ENCODE measurements at regions not wholly inside any gene's neighbourhood (a gene's known extent, or its start where the extent isn't known, plus 50 kb on each side); places are given as distances from the start of the nearest gene placed in this dataset.

DNA sequence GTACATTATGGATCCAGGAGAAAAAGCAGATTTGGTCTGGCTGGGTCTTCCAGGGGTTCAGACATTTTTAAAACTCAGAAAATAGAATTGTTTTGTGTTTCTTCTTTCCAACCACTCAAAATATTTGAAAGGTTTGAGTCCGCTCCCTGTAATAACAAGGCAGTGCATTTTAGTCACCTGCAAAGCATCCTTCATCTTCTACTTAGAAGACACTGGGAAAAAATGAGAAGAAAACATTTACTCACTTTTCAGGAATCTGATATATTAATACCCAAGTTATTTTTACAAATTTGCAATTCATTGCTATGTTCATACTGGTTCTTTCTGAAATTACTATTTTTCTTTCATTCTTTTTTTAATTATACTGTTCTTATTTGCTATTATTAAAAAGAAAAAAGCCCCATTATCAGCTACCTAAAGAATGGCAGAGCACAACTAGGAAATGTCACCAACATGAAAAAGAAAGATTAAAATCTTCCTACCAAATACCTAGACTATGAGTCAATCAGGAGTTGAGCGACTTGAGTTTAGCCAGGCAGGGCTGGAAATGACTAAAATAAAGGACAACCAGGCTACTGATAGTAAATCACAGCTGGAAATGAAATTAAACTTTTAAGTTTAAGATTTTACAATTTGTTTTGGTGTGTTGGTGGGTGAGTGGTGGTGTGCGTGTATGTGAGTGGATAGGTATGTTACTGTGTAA, 280.3 kb upstream of the THBS1 start:
- BruUV-seq (replicated peaks), result no TSS peak
- H4K20me1 ChIP-seq (ENCODE audit: insufficient read depth, low read length), result no peaks in the 10 kb centered on the region
- ATAC-seq (no peak), DNase-seq (ENCODE audit: low spot score) (no peak), FAIRE-seq (no peak)
- H3K36me3 ChIP-seq (replicated peaks in 1 of 2; ENCODE audit: control insufficient read depth in 1 of 2, insufficient read depth in 2 of 2, low read length in 2 of 2), result no peaks in the 10 kb centered on the region
- H3K4me3 ChIP-seq (replicated peaks in 1 of 3; ENCODE audit: insufficient read depth in 1 of 3, low read depth in 2 of 3, low read length in 3 of 3), result no peak overlapping the region
- ChIA-PET POLR2A (no interaction called here), CTCF (ENCODE audit: low intra/inter-chr PET ratio, low total read pairs) (no interaction called here)
- intact Hi-C loops (cut with micrococcal nuclease; ENCODE audit: unreplicated experiment), result no loop called here
- no peak overlapping the region for H2AFZ ChIP-seq (ENCODE audit: low read length)
- H3K27me3 ChIP-seq (ENCODE audit: control insufficient read depth in 1 of 2, insufficient read depth in 2 of 2, low read length in 2 of 2), result no peaks in the 10 kb centered on the region
- H3K4me2 ChIP-seq (ENCODE audit: low read depth, low read length), result no peak overlapping the region
- H3K79me2 ChIP-seq (ENCODE audit: insufficient read depth, low read length), result no peaks in the 10 kb centered on the region
- TF ChIP-seq ZNF282 (IDR thresholded peaks at IDR 0.05; ENCODE audit: partially characterized antibody), result no peak
- TF ChIP-seq, protein P1, sequence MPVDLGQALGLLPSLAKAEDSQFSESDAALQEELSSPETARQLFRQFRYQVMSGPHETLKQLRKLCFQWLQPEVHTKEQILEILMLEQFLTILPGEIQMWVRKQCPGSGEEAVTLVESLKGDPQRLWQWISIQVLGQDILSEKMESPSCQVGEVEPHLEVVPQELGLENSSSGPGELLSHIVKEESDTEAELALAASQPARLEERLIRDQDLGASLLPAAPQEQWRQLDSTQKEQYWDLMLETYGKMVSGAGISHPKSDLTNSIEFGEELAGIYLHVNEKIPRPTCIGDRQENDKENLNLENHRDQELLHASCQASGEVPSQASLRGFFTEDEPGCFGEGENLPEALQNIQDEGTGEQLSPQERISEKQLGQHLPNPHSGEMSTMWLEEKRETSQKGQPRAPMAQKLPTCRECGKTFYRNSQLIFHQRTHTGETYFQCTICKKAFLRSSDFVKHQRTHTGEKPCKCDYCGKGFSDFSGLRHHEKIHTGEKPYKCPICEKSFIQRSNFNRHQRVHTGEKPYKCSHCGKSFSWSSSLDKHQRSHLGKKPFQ (CRISPR knock-in tag; IDR thresholded peaks at IDR 0.05; ENCODE audit: insufficient replicate concordance), result no peak
- H3K4me1 ChIP-seq (ENCODE audit: insufficient read depth, low read length), result peaks cover 10% of the 10 kb centered on the region
- 83% methylated on average over 3 of the region's 3 CpGs for WGBS (ENCODE audit: low lambda C conversion rate)
- H3K9ac ChIP-seq (ENCODE audit: insufficient read depth, low read depth, low read length), result no peak overlapping the region
- H3K9me3 ChIP-seq (ENCODE audit: low read length), result no peaks in the 10 kb centered on the region
- in situ Hi-C loops (cut with HindIII; ENCODE audit: extremely low pct_ligation_motif_present, low pct_unique_long_range_greater_than_20kb), result no loop called here
- no peak overlapping the region for H3K27ac ChIP-seq (ENCODE audit: extremely low read length, insufficient read depth, low read length)

DNA sequence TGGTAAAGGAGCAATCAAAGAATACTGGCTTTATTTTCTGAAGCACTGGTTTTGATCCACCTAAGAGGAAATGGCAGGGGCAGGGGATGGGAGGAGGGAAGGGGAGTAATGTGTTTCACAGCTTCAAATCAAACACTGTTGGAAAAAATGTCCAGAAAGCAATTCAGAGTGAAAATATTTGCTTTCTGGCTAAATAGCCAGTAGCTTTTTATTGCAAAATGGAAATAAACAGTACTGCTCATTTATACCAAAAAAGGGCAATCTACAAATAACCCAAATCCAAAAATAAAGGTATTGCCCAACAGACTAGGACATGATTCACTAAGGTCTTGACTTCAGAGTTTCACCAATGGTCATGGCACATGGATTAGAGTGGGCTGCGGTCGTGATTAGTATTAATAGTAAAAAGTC, 279.3 kb upstream of the THBS1 start:
- in situ Hi-C loops (cut with HindIII; ENCODE audit: extremely low pct_ligation_motif_present, low pct_unique_long_range_greater_than_20kb) (no loop called here), intact Hi-C loops (cut with micrococcal nuclease; ENCODE audit: unreplicated experiment) (no loop called here)
- DNase-seq (ENCODE audit: low spot score) (no peak), FAIRE-seq (no peak), ATAC-seq (no peak)
- H2AFZ ChIP-seq (ENCODE audit: low read length), result no peak overlapping the region
- H3K27ac ChIP-seq (ENCODE audit: extremely low read length, insufficient read depth, low read length), result no peak overlapping the region
- whole genome bisulfite sequencing (ENCODE audit: low lambda C conversion rate), result 59% methylated on average over 2 of the region's 2 CpGs
- no peaks in the 10 kb centered on the region for H4K20me1 ChIP-seq (ENCODE audit: insufficient read depth, low read length)
- CTCF ChIA-PET (ENCODE audit: low intra/inter-chr PET ratio, low total read pairs), result no interaction called here
- H3K9me3 ChIP-seq (ENCODE audit: low read length), result no peaks in the 10 kb centered on the region
- no peaks in the 10 kb centered on the region for H3K36me3 ChIP-seq (replicated peaks in 1 of 2; ENCODE audit: control insufficient read depth in 1 of 2, insufficient read depth in 2 of 2, low read length in 2 of 2)
- POLR2A ChIA-PET, result no interaction called here
- no TSS peak for BruUV-seq (replicated peaks)
- H3K4me2 ChIP-seq (ENCODE audit: low read depth, low read length), result no peak overlapping the region
- H3K4me1 ChIP-seq (ENCODE audit: insufficient read depth, low read length), result peaks cover 10% of the 10 kb centered on the region
- H3K27me3 ChIP-seq (ENCODE audit: control insufficient read depth in 1 of 2, insufficient read depth in 2 of 2, low read length in 2 of 2), result no peaks in the 10 kb centered on the region
- H3K9ac ChIP-seq (ENCODE audit: insufficient read depth, low read depth, low read length), result no peak overlapping the region
- no peak overlapping the region for H3K4me3 ChIP-seq (replicated peaks in 1 of 3; ENCODE audit: insufficient read depth in 1 of 3, low read depth in 2 of 3, low read length in 3 of 3)
- H3K79me2 ChIP-seq (ENCODE audit: insufficient read depth, low read length), result no peaks in the 10 kb centered on the region
- no peak for TF ChIP-seq ZFP90 (CRISPR knock-in tag; IDR thresholded peaks at IDR 0.05; ENCODE audit: borderline replicate concordance)
- TF ChIP-seq BRCA1 (CRISPR knock-in tag; IDR thresholded peaks at IDR 0.05), result no peak
- TF ChIP-seq RELA (CRISPR knock-in tag; IDR thresholded peaks at IDR 0.05), result no peak
- TF ChIP-seq ZNF550 (CRISPR knock-in tag; IDR thresholded peaks at IDR 0.05; ENCODE audit: borderline replicate concordance), result no peak
- TF ChIP-seq ZNF441 (CRISPR knock-in tag; IDR thresholded peaks at IDR 0.05; ENCODE audit: borderline replicate concordance), result no peak
- no peak for TF ChIP-seq ZNF484 (CRISPR knock-in tag; IDR thresholded peaks at IDR 0.05; ENCODE audit: borderline replicate concordance, low read depth)
- TF ChIP-seq HNRNPK (IDR thresholded peaks at IDR 0.05; ENCODE audit: low read depth, low read length, poor library complexity, severe bottlenecking), result no peak
- TF ChIP-seq MED13 (CRISPR knock-in tag; IDR thresholded peaks at IDR 0.05), result no peak
- TF ChIP-seq MBD4 (IDR thresholded peaks at IDR 0.05; ENCODE audit: borderline replicate concordance, low read length), result no peak
- TF ChIP-seq NFIC (IDR thresholded peaks at IDR 0.05; ENCODE audit: low read length), result no peak
- TF ChIP-seq TBP (CRISPR knock-in tag; IDR thresholded peaks at IDR 0.05), result no peak
- TF ChIP-seq, protein P2, sequence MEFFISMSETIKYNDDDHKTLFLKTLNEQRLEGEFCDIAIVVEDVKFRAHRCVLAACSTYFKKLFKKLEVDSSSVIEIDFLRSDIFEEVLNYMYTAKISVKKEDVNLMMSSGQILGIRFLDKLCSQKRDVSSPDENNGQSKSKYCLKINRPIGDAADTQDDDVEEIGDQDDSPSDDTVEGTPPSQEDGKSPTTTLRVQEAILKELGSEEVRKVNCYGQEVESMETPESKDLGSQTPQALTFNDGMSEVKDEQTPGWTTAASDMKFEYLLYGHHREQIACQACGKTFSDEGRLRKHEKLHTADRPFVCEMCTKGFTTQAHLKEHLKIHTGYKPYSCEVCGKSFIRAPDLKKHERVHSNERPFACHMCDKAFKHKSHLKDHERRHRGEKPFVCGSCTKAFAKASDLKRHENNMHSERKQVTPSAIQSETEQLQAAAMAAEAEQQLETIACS (CRISPR knock-in tag; IDR thresholded peaks at IDR 0.05), result no peak
- no peak for TF ChIP-seq KAT7 (CRISPR knock-in tag; IDR thresholded peaks at IDR 0.05; ENCODE audit: borderline replicate concordance)
- TF ChIP-seq ONECUT2 (CRISPR knock-in tag; IDR thresholded peaks at IDR 0.05), result no peak
- TF ChIP-seq RAD21 (CRISPR knock-in tag; IDR thresholded peaks at IDR 0.05), result no peak
- no peak for TF ChIP-seq PRMT3 (CRISPR knock-in tag; IDR thresholded peaks at IDR 0.05; ENCODE audit: borderline replicate concordance, low read depth)
- no peak for TF ChIP-seq STAG1 (CRISPR knock-in tag; IDR thresholded peaks at IDR 0.05)
